ENCODE measurements at regions not wholly inside any gene's neighbourhood (a gene's known extent, or its start where the extent isn't known, plus 50 kb on each side); places are given as distances from the start of the nearest gene placed in this dataset.
"Not testable (repeated sequence)": the region's sequence is repeated elsewhere in the genome, so short reads cannot be mapped to it uniquely, and the experiment has no call there.

GRCh38 chr16:29206120-29206519, 200.4 kb downstream of the NPIPB11 start:
- not testable (repeated sequence) for TF ChIP-seq ZBTB34 (CRISPR knock-in tag; IDR thresholded peaks at IDR 0.05); CBX2 (IDR thresholded peaks at IDR 0.05; ENCODE audit: low read depth, low read length); CBX2 (CRISPR knock-in tag; IDR thresholded peaks at IDR 0.05; ENCODE audit: low read depth); ZBTB21 (CRISPR knock-in tag; IDR thresholded peaks at IDR 0.05); ZNF780A (CRISPR knock-in tag; IDR thresholded peaks at IDR 0.05); CTCF (CRISPR knock-in tag; IDR thresholded peaks at IDR 0.05)
- TF ChIP-seq, protein P1, sequence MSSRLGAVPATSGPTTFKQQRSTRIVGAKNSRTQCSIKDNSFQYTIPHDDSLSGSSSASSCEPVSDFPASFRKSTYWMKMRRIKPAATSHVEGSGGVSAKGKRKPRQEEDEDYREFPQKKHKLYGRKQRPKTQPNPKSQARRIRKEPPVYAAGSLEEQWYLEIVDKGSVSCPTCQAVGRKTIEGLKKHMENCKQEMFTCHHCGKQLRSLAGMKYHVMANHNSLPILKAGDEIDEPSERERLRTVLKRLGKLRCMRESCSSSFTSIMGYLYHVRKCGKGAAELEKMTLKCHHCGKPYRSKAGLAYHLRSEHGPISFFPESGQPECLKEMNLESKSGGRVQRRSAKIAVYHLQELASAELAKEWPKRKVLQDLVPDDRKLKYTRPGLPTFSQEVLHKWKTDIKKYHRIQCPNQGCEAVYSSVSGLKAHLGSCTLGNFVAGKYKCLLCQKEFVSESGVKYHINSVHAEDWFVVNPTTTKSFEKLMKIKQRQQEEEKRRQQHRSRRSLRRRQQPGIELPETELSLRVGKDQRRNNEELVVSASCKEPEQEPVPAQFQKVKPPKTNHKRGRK (CRISPR knock-in tag; IDR thresholded peaks at IDR 0.05), result not testable (repeated sequence)

Measured in HepG2 (cell line).